Keratinocyte (primary cell): ENCODE measurements at regions not wholly inside any gene's neighbourhood (a gene's known extent, or its start where the extent isn't known, plus 50 kb on each side); places are given as distances from the start of the nearest gene placed in this dataset.

Experiments
- CTCF ChIP-seq, 3 experiments: IDR thresholded peaks in 1 of 3; conservative IDR thresholded peaks in 1 of 3; optimal IDR thresholded peaks in 1 of 3; 2 replicates in 2 of 3; 3 replicates in 1 of 3; pipeline versions ENCODE3 to v1.5.1; 2011; ENCODE audit warnings: low read length in 3 of 3, mild to moderate bottlenecking in 3 of 3, moderate library complexity in 2 of 3, control low read depth in 1 of 3, inconsistent platforms in 1 of 3; ENCODE audit not compliant: insufficient read depth in 2 of 3; ENCODE audit errors: extremely low read depth in 1 of 3
- EZH2 ChIP-seq: IDR thresholded peaks from one replicate; pipeline ENCODE4 v1.6.1; 2012; ENCODE audit warnings: inconsistent platforms, mild to moderate bottlenecking, low read length, moderate library complexity

GRCh38 chr4:100041646-100042045 lies 91.6 kb upstream of the H2AZ1 start:
- TF ChIP-seq CTCF (optimal IDR thresholded peaks at IDR 0.05 in 1 of 3, IDR thresholded peaks at IDR 0.05 in 1 of 3, conservative IDR thresholded peaks at IDR 0.05 in 1 of 3; ENCODE audit: extremely low read depth in 1 of 3, insufficient read depth in 2 of 3, low read length in 3 of 3) (no peak), EZH2 (no peak)
